ENCODE measurements at regions not wholly inside any gene's neighbourhood (a gene's known extent, or its start where the extent isn't known, plus 50 kb on each side); places are given as distances from the start of the nearest gene placed in this dataset.

GRCh38 chr6:5860849-5861248 is 145.9 kb downstream of the NRN1 start:
- no peak for DNase-seq (ENCODE audit: low read depth, low spot score)
- Histone ChIP-seq H3K27ac (no peak overlapping the region), H3K9me3 (ENCODE audit: low read depth, low read length) (no peaks in the 10 kb centered on the region), H3K4me3 (no peak overlapping the region), H3K9ac (ENCODE audit: insufficient read length) (no peak overlapping the region), H3K36me3 (ENCODE audit: insufficient read depth, low read length) (no peaks in the 10 kb centered on the region)
- TF ChIP-seq POLR2AphosphoS5 (IDR thresholded peaks at IDR 0.05; ENCODE audit: borderline replicate concordance, low read depth, low read length) = no peak
- TF ChIP-seq EZH2 (IDR thresholded peaks at IDR 0.05) = no peak
- TF ChIP-seq FOXP2 (optimal IDR thresholded peaks at IDR 0.05; ENCODE audit: control extremely low read depth, extremely low read length, insufficient read depth) = no peak

GRCh38 chr6:5855787-5856470 is 150.8 kb downstream of the NRN1 start:
- no peaks in the 10 kb centered on the region for H3K9me3 ChIP-seq (ENCODE audit: low read depth, low read length)
- H3K36me3 ChIP-seq (ENCODE audit: insufficient read depth, low read length) = no peaks in the 10 kb centered on the region
- H3K9ac ChIP-seq (ENCODE audit: insufficient read length) = no peak overlapping the region
- H3K27ac ChIP-seq = no peak overlapping the region
- TF ChIP-seq FOXP2 (optimal IDR thresholded peaks at IDR 0.05; ENCODE audit: control extremely low read depth, extremely low read length, insufficient read depth) (no peak), EZH2 (IDR thresholded peaks at IDR 0.05) (no peak), POLR2AphosphoS5 (IDR thresholded peaks at IDR 0.05; ENCODE audit: borderline replicate concordance, low read depth, low read length) (no peak)
- no peak overlapping the region for H3K4me3 ChIP-seq
- DNase-seq (ENCODE audit: low read depth, low spot score) = no peak

- TF ChIP-seq FOXP2 (optimal IDR thresholded peaks at IDR 0.05; ENCODE audit: control extremely low read depth, extremely low read length, insufficient read depth) (no peak), EZH2 (IDR thresholded peaks at IDR 0.05) (no peak), POLR2AphosphoS5 (IDR thresholded peaks at IDR 0.05; ENCODE audit: borderline replicate concordance, low read depth, low read length) (no peak)
- no peak overlapping the region for H3K9ac ChIP-seq (ENCODE audit: insufficient read length)
- no peak for DNase-seq (ENCODE audit: low read depth, low spot score)
- no peaks in the 10 kb centered on the region for H3K36me3 ChIP-seq (ENCODE audit: insufficient read depth, low read length)
- no peak overlapping the region for H3K4me3 ChIP-seq
- H3K27ac ChIP-seq = no peak overlapping the region
- H3K9me3 ChIP-seq (ENCODE audit: low read depth, low read length) = no peaks in the 10 kb centered on the region
Measured at GRCh38 chr6:5854899-5855298, 151.8 kb downstream of the NRN1 start.

GRCh38 chr6:5851261-5851757 is 155.4 kb downstream of the NRN1 start:
- TF ChIP-seq POLR2AphosphoS5 (IDR thresholded peaks at IDR 0.05; ENCODE audit: borderline replicate concordance, low read depth, low read length) = no peak
- TF ChIP-seq FOXP2 (optimal IDR thresholded peaks at IDR 0.05; ENCODE audit: control extremely low read depth, extremely low read length, insufficient read depth) = no peak
- TF ChIP-seq EZH2 (IDR thresholded peaks at IDR 0.05) = no peak
- H3K27ac ChIP-seq = no peak overlapping the region
- H3K4me3 ChIP-seq = no peak overlapping the region
- H3K9me3 ChIP-seq (ENCODE audit: low read depth, low read length) = no peaks in the 10 kb centered on the region
- no peaks in the 10 kb centered on the region for H3K36me3 ChIP-seq (ENCODE audit: insufficient read depth, low read length)
- DNase-seq (ENCODE audit: low read depth, low spot score) = no peak
- no peak overlapping the region for H3K9ac ChIP-seq (ENCODE audit: insufficient read length)

GRCh38 chr6:5850848-5851255 is 155.9 kb downstream of the NRN1 start:
- no peak for TF ChIP-seq EZH2 (IDR thresholded peaks at IDR 0.05)
- no peak for TF ChIP-seq POLR2AphosphoS5 (IDR thresholded peaks at IDR 0.05; ENCODE audit: borderline replicate concordance, low read depth, low read length)
- TF ChIP-seq FOXP2 (optimal IDR thresholded peaks at IDR 0.05; ENCODE audit: control extremely low read depth, extremely low read length, insufficient read depth) = no peak
- H3K9me3 ChIP-seq (ENCODE audit: low read depth, low read length) = no peaks in the 10 kb centered on the region
- H3K27ac ChIP-seq = no peak overlapping the region
- no peaks in the 10 kb centered on the region for H3K36me3 ChIP-seq (ENCODE audit: insufficient read depth, low read length)
- no peak overlapping the region for H3K9ac ChIP-seq (ENCODE audit: insufficient read length)
- no peak overlapping the region for H3K4me3 ChIP-seq
- no peak for DNase-seq (ENCODE audit: low read depth, low spot score)

GRCh38 chr6:5846889-5847288 is 159.8 kb downstream of the NRN1 start:
- Histone ChIP-seq H3K9me3 (ENCODE audit: low read depth, low read length) (no peaks in the 10 kb centered on the region), H3K27ac (no peak overlapping the region), H3K4me3 (no peak overlapping the region), H3K9ac (ENCODE audit: insufficient read length) (no peak overlapping the region), H3K36me3 (ENCODE audit: insufficient read depth, low read length) (no peaks in the 10 kb centered on the region)
- no peak for TF ChIP-seq EZH2 (IDR thresholded peaks at IDR 0.05)
- no peak for TF ChIP-seq POLR2AphosphoS5 (IDR thresholded peaks at IDR 0.05; ENCODE audit: borderline replicate concordance, low read depth, low read length)
- TF ChIP-seq FOXP2 (optimal IDR thresholded peaks at IDR 0.05; ENCODE audit: control extremely low read depth, extremely low read length, insufficient read depth) = no peak
- DNase-seq (ENCODE audit: low read depth, low spot score) = no peak

GRCh38 chr6:5846335-5846734 is 160.4 kb downstream of the NRN1 start:
- Histone ChIP-seq H3K9ac (ENCODE audit: insufficient read length) (no peak overlapping the region), H3K9me3 (ENCODE audit: low read depth, low read length) (no peaks in the 10 kb centered on the region), H3K36me3 (ENCODE audit: insufficient read depth, low read length) (no peaks in the 10 kb centered on the region), H3K27ac (no peak overlapping the region), H3K4me3 (no peak overlapping the region)
- TF ChIP-seq POLR2AphosphoS5 (IDR thresholded peaks at IDR 0.05; ENCODE audit: borderline replicate concordance, low read depth, low read length) (no peak), FOXP2 (optimal IDR thresholded peaks at IDR 0.05; ENCODE audit: control extremely low read depth, extremely low read length, insufficient read depth) (no peak), EZH2 (IDR thresholded peaks at IDR 0.05) (no peak)
- DNase-seq (ENCODE audit: low read depth, low spot score) = no peak

- DNase-seq (ENCODE audit: low read depth, low spot score) = no peak
- H3K4me3 ChIP-seq = no peak overlapping the region
- no peak overlapping the region for H3K27ac ChIP-seq
- no peak overlapping the region for H3K9ac ChIP-seq (ENCODE audit: insufficient read length)
- no peaks in the 10 kb centered on the region for H3K36me3 ChIP-seq (ENCODE audit: insufficient read depth, low read length)
- H3K9me3 ChIP-seq (ENCODE audit: low read depth, low read length) = no peaks in the 10 kb centered on the region
- TF ChIP-seq POLR2AphosphoS5 (IDR thresholded peaks at IDR 0.05; ENCODE audit: borderline replicate concordance, low read depth, low read length) (no peak), EZH2 (IDR thresholded peaks at IDR 0.05) (no peak), FOXP2 (optimal IDR thresholded peaks at IDR 0.05; ENCODE audit: control extremely low read depth, extremely low read length, insufficient read depth) (no peak)
Measured at GRCh38 chr6:5843078-5843477, 163.6 kb downstream of the NRN1 start.
